H1 (cell line): ENCODE measurements at regions not wholly inside any gene's neighbourhood (a gene's known extent, or its start where the extent isn't known, plus 50 kb on each side); places are given as distances from the start of the nearest gene placed in this dataset.

Source experiments
- CTCF ChIA-PET: fragments of 300-600 bp; sonication (Branson Sonifier 250); formaldehyde crosslinking; loops from one replicate; lab custom pipeline; 2021; ENCODE audit not compliant: partially characterized antibody; lab: Charles Lee
- POLR2A ChIA-PET: fragments of 300-600 bp; sonication (Branson Sonifier 250); formaldehyde crosslinking; loops from one replicate; lab custom pipeline; 2021; ENCODE audit warnings: inconsistent platforms; ENCODE audit not compliant: partially characterized antibody; lab: Charles Lee
- DNase-seq, 2 experiments: peaks; one replicate each; pipeline versions ENCODE4 v3.0.0 to v3.0.0-alpha.2; 2010 to 2022; ENCODE audit warnings: low spot score in 2 of 2, low read depth in 1 of 2, mixed read lengths in 1 of 2
- FAIRE-seq: peaks from 2 replicates; lab custom pipeline; 2011; peaks lifted over from hg19 to GRCh38; lab: Jason Lieb, UNC
- H2AFZ ChIP-seq: 2 replicates; pipeline ENCODE4 v1.8.1; 2012; ENCODE audit warnings: low read length, inconsistent platforms
- H2AK5ac ChIP-seq: 2 replicates; pipeline ENCODE4 v1.6.1; 2013; ENCODE audit warnings: low read depth, low read length
- H2BK120ac ChIP-seq: replicated peaks from 2 replicates; pipeline ENCODE3; 2013; ENCODE audit warnings: low read depth, low read length, inconsistent platforms
- H2BK12ac ChIP-seq: 2 replicates; pipeline ENCODE4 v1.6.1; 2013; ENCODE audit warnings: low read depth, low read length
- H2BK15ac ChIP-seq: 2 replicates; pipeline ENCODE4 v1.6.1; 2013; ENCODE audit warnings: low read length
- H2BK20ac ChIP-seq: 2 replicates; pipeline ENCODE4 v1.6.1; 2013; ENCODE audit warnings: low read length
- H2BK5ac ChIP-seq: 2 replicates; pipeline ENCODE4 v1.6.1; 2013; ENCODE audit warnings: low read depth, low read length
- H3K14ac ChIP-seq: 2 replicates; pipeline ENCODE4 v1.6.1; 2013; ENCODE audit warnings: inconsistent platforms; ENCODE audit not compliant: insufficient read length
- H3K18ac ChIP-seq: 2 replicates; pipeline ENCODE4 v1.6.1; 2013; ENCODE audit warnings: low read length; ENCODE audit errors: extremely low read depth
- H3K23ac ChIP-seq: 2 replicates; pipeline ENCODE4 v1.6.1; 2013; ENCODE audit warnings: inconsistent platforms; ENCODE audit not compliant: insufficient read length
- H3K23me2 ChIP-seq: 2 replicates; pipeline ENCODE4 v1.6.1; 2013; ENCODE audit warnings: low read depth, low read length
- H3K27ac ChIP-seq: 2 replicates; pipeline ENCODE4 v1.6.1; 2011; ENCODE audit warnings: low read depth, low read length, inconsistent platforms
- H3K27me3 ChIP-seq, 4 experiments: replicated peaks in 1 of 4; 1 replicate in 1 of 4; 2 replicates in 3 of 4; pipeline versions ENCODE4 v1.6.1 to v1.8.1; 2011 to 2013; ENCODE audit warnings: low read length in 3 of 4, mild to moderate bottlenecking in 3 of 4, inconsistent platforms in 2 of 4, mixed read lengths in 2 of 4, moderate library complexity in 1 of 4; ENCODE audit not compliant: control insufficient read depth in 3 of 4, insufficient read depth in 3 of 4; ENCODE audit errors: extremely low read depth in 1 of 4
- H3K36me3 ChIP-seq, 4 experiments: 2 replicates each; pipeline versions ENCODE4 v1.6.1 to v1.8.1; 2011 to 2013; ENCODE audit warnings: mild to moderate bottlenecking in 4 of 4, low read length in 3 of 4, moderate library complexity in 2 of 4, control low read depth in 1 of 4, inconsistent platforms in 1 of 4; ENCODE audit not compliant: insufficient read depth in 4 of 4, control insufficient read depth in 2 of 4
- H3K4ac ChIP-seq: replicated peaks from 2 replicates; pipeline ENCODE3; 2013; ENCODE audit warnings: low read length, low read depth, mixed read lengths, inconsistent platforms; ENCODE audit not compliant: insufficient read length
- H3K4me1 ChIP-seq, 4 experiments: replicated peaks in 1 of 4; 1 replicate in 1 of 4; 2 replicates in 3 of 4; pipeline versions ENCODE4 v1.6.1 to v1.8.1; 2011 to 2013; ENCODE audit warnings: low read length in 3 of 4, inconsistent platforms in 2 of 4, mixed read lengths in 1 of 4; ENCODE audit not compliant: insufficient read depth in 4 of 4, control insufficient read depth in 3 of 4
- H3K4me2 ChIP-seq, 2 experiments: 2 replicates each; pipeline versions ENCODE4 v1.6.1 to v1.8.1; 2011 to 2013; ENCODE audit warnings: low read depth in 2 of 2, low read length in 2 of 2, control low read depth in 1 of 2, inconsistent platforms in 1 of 2, mild to moderate bottlenecking in 1 of 2; ENCODE audit not compliant: insufficient read depth in 1 of 2
- H3K4me3 ChIP-seq, 4 experiments: fragments of 200-600, 300-600 bp in 1 of 4; sonication (generic), shearing (Covaris generic), sonication (Bioruptor Twin) in 1 of 4; 2 replicates each; pipeline versions ENCODE4 v1.5.1 to v1.8.1; 2011 to 2016; ENCODE audit warnings: low read length in 4 of 4, low read depth in 3 of 4, control low read depth in 2 of 4, inconsistent platforms in 2 of 4, mild to moderate bottlenecking in 2 of 4, mixed read lengths in 1 of 4, moderate library complexity in 1 of 4; ENCODE audit not compliant: insufficient read depth in 2 of 4; ENCODE audit errors: extremely low read depth in 1 of 4
- H3K56ac ChIP-seq: replicated peaks from 2 replicates; pipeline ENCODE3; 2013; ENCODE audit warnings: low read depth, mild to moderate bottlenecking, mixed read lengths, low read length, inconsistent platforms; ENCODE audit not compliant: insufficient read length
- H3K79me1 ChIP-seq: 2 replicates; pipeline ENCODE4 v1.6.1; 2013; ENCODE audit warnings: low read depth, low read length, control low read depth
- H3K79me2 ChIP-seq, 2 experiments: 2 replicates each; pipeline versions ENCODE4 v1.6.1 to v1.8.1; 2012 to 2013; ENCODE audit warnings: low read length in 2 of 2, mild to moderate bottlenecking in 2 of 2, inconsistent platforms in 1 of 2; ENCODE audit not compliant: insufficient read depth in 2 of 2, control insufficient read depth in 1 of 2
- H3K9ac ChIP-seq, 4 experiments: replicated peaks in 1 of 4; 1 replicate in 1 of 4; 2 replicates in 3 of 4; pipeline versions ENCODE4 v1.6.1 to v1.8.1; 2011 to 2013; ENCODE audit warnings: low read depth in 3 of 4, low read length in 3 of 4, control low read depth in 2 of 4, mild to moderate bottlenecking in 2 of 4, moderate library complexity in 2 of 4, inconsistent platforms in 1 of 4; ENCODE audit errors: extremely low read depth in 1 of 4
- H3K9me3 ChIP-seq, 2 experiments: 2 replicates each; pipeline versions ENCODE4 v1.6.1 to v1.8.1; 2012 to 2013; ENCODE audit warnings: mild to moderate bottlenecking in 2 of 2, moderate library complexity in 2 of 2, control low read depth in 1 of 2, inconsistent platforms in 1 of 2, low read depth in 1 of 2, low read length in 1 of 2, mixed read lengths in 1 of 2; ENCODE audit not compliant: insufficient read depth in 2 of 2
- H4K20me1 ChIP-seq, 2 experiments: replicated peaks in 1 of 2; 2 replicates each; pipeline versions ENCODE3 to v1.8.1; 2011 to 2013; ENCODE audit warnings: inconsistent platforms in 2 of 2, low read length in 2 of 2, mild to moderate bottlenecking in 1 of 2; ENCODE audit not compliant: insufficient read depth in 2 of 2, control insufficient read depth in 1 of 2
- H4K5ac ChIP-seq: 2 replicates; pipeline ENCODE4 v1.6.1; 2013; ENCODE audit warnings: low read length, low read depth, mixed read lengths, inconsistent platforms; ENCODE audit not compliant: insufficient read length
- H4K8ac ChIP-seq: 2 replicates; pipeline ENCODE4 v1.8.0; 2013; ENCODE audit warnings: mild to moderate bottlenecking, moderate library complexity, low read length, inconsistent platforms; ENCODE audit not compliant: insufficient read depth; ENCODE audit errors: extremely low read depth
- H4K91ac ChIP-seq: replicated peaks from 2 replicates; pipeline ENCODE3; 2013; ENCODE audit warnings: low read length, mixed read lengths, inconsistent platforms; ENCODE audit not compliant: insufficient read length
- CTCF ChIP-seq, 3 experiments: IDR thresholded peaks; 1 replicate in 2 of 3; 2 replicates in 1 of 3; pipeline versions ENCODE4 v1.5.1 to v1.6.1; 2011; ENCODE audit warnings: low read length in 3 of 3, mild to moderate bottlenecking in 3 of 3, inconsistent platforms in 2 of 3, low read depth in 1 of 3, moderate library complexity in 1 of 3; ENCODE audit not compliant: insufficient read depth in 1 of 3; ENCODE audit errors: control extremely low read depth in 1 of 3
- PHF8 ChIP-seq: fragments of 200-600 bp; sonication (generic); conservative IDR thresholded peaks from 2 replicates; pipeline ENCODE4 v1.7.1; 2012; ENCODE audit warnings: low read depth, mild to moderate bottlenecking, inconsistent platforms, low read length, moderate library complexity
- RFX5 ChIP-seq: IDR thresholded peaks from 2 replicates; pipeline ENCODE4 v1.6.1; 2011; ENCODE audit warnings: low read depth, low read length, improper control_type of control experiment, borderline replicate concordance
- WGBS, 2 experiments: shearing (Covaris generic) in 1 of 2; methylation state at CpG; one replicate each; pipeline versions ENCODE4 v1.1.6 to v1.1.7; 2013 to 2015; ENCODE audit warnings: low lambda C conversion rate in 2 of 2, mixed read lengths in 2 of 2, inconsistent platforms in 1 of 2, low coverage in 1 of 2, missing lambda C conversion rate in 1 of 2; ENCODE audit not compliant: insufficient replicate concordance in 2 of 2, insufficient coverage in 1 of 2, insufficient read length in 1 of 2; ENCODE audit errors: extremely low coverage in 1 of 2, missing lambda C conversion rate in 1 of 2; 5-methylcytosine and 5-hydroxymethylcytosine counted together
- TF ChIP-seq, protein P1 (sequence below): IDR thresholded peaks from 2 replicates; pipeline ENCODE4 v1.6.1; 2011; ENCODE audit warnings: low read length, improper control_type of control experiment

GRCh38 chrX:33385546-33385945, 174.2 kb upstream of the DMD start:
- H3K9me3 ChIP-seq: no peaks in the 10 kb centered on the region
- H4K8ac ChIP-seq: no peak overlapping the region
- no peak overlapping the region for H2BK5ac ChIP-seq
- no peak overlapping the region for H3K18ac ChIP-seq
- no peak overlapping the region for H3K9ac ChIP-seq
- no peaks in the 10 kb centered on the region for H3K79me1 ChIP-seq
- no peak overlapping the region for H3K4me2 ChIP-seq
- no peak overlapping the region for H3K4ac ChIP-seq
- no peak overlapping the region for H2AK5ac ChIP-seq
- no peaks in the 10 kb centered on the region for H3K23me2 ChIP-seq
- H2BK120ac ChIP-seq: no peak overlapping the region
- H4K91ac ChIP-seq: no peak overlapping the region
- CTCF ChIA-PET: no interaction called here
- TF ChIP-seq PHF8 (no peak), CTCF (IDR thresholded peaks at IDR 0.05; ENCODE audit: control extremely low read depth in 1 of 3, insufficient read depth in 1 of 3, low read depth in 1 of 3, low read length in 3 of 3) (no peak), RFX5 (no peak)
- TF ChIP-seq, protein P1, sequence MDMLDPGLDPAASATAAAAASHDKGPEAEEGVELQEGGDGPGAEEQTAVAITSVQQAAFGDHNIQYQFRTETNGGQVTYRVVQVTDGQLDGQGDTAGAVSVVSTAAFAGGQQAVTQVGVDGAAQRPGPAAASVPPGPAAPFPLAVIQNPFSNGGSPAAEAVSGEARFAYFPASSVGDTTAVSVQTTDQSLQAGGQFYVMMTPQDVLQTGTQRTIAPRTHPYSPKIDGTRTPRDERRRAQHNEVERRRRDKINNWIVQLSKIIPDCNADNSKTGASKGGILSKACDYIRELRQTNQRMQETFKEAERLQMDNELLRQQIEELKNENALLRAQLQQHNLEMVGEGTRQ: no peak
- no peaks in the 10 kb centered on the region for H3K79me2 ChIP-seq
- 94% methylated on average over 2 of the region's 2 CpGs; no CpG with 5 or more reads in 1 of the 2 experiments for WGBS, 2 experiments
- no peak overlapping the region for H4K5ac ChIP-seq
- H2AFZ ChIP-seq: no peak overlapping the region
- H3K27me3 ChIP-seq: no peaks in the 10 kb centered on the region
- H3K14ac ChIP-seq: no peak overlapping the region
- POLR2A ChIA-PET: no interaction called here
- H2BK15ac ChIP-seq: no peak overlapping the region
- no peaks in the 10 kb centered on the region for H4K20me1 ChIP-seq
- H3K4me1 ChIP-seq: no peaks in the 10 kb centered on the region
- H2BK12ac ChIP-seq: no peak overlapping the region
- no peak overlapping the region for H3K27ac ChIP-seq
- no peak for FAIRE-seq
- no peak overlapping the region for H3K4me3 ChIP-seq
- no peak overlapping the region for H3K23ac ChIP-seq
- H3K36me3 ChIP-seq: no peaks in the 10 kb centered on the region
- DNase-seq: no peak
- no peak overlapping the region for H2BK20ac ChIP-seq
- H3K56ac ChIP-seq: no peak overlapping the region
